Mesenteric fat pad (tissue), 1 donor: ENCODE measurements at regions not wholly inside any gene's neighbourhood (a gene's known extent, or its start where the extent isn't known, plus 50 kb on each side); places are given as distances from the start of the nearest gene placed in this dataset.

ENCODE experiments used
- DNase-seq: peaks from one replicate; pipeline ENCODE4 v3.0.0-alpha.2; 2020; ENCODE audit warnings: low spot score
- donor health status: DM: yes; HTN: yes; CAD: no.

- DNase-seq, result no peak
These were observed 225.9 kb upstream of the CDH4 start for GRCh38 chr20:61026173-61026572.

- no peak for DNase-seq
These were observed 225.3 kb upstream of the CDH4 start for GRCh38 chr20:61026731-61027130.

- DNase-seq, result no peak
These were observed 224.8 kb upstream of the CDH4 start for GRCh38 chr20:61027218-61027617.

- no peak for DNase-seq
These were observed 221.9 kb upstream of the CDH4 start for GRCh38 chr20:61030130-61030529.

- no peak for DNase-seq
These were observed 220.8 kb upstream of the CDH4 start for GRCh38 chr20:61031101-61031830.

GRCh38 chr20:61037498-61037897, 214.6 kb upstream of the CDH4 start:
- no peak for DNase-seq

GRCh38 chr20:61041481-61041880, 210.6 kb upstream of the CDH4 start:
- no peak for DNase-seq

- DNase-seq, result no peak
These were observed 209.3 kb upstream of the CDH4 start for GRCh38 chr20:61042506-61043385.

GRCh38 chr20:61043681-61044080, 208.4 kb upstream of the CDH4 start:
- DNase-seq, result peak; percentile 51

GRCh38 chr20:61044499-61044898, 207.6 kb upstream of the CDH4 start:
- DNase-seq, result no peak

- no peak for DNase-seq
These were observed 207.0 kb upstream of the CDH4 start for GRCh38 chr20:61045091-61045490.

- peak; percentile 97 for DNase-seq
These were observed 206.0 kb upstream of the CDH4 start for GRCh38 chr20:61045876-61046585.

- DNase-seq, result peak; percentile 68
These were observed 205.2 kb upstream of the CDH4 start for GRCh38 chr20:61046721-61047351.

GRCh38 chr20:61047515-61047914, 204.5 kb upstream of the CDH4 start:
- peak; percentile 73 for DNase-seq

GRCh38 chr20:61048302-61048701, 203.8 kb upstream of the CDH4 start:
- DNase-seq, result peak; percentile 65

GRCh38 chr20:61049684-61050083, 202.4 kb upstream of the CDH4 start:
- peak; percentile 78 for DNase-seq

GRCh38 chr20:61050336-61050890, 201.6 kb upstream of the CDH4 start:
- DNase-seq, result peak; percentile 53

- DNase-seq, result no peak
These were observed 199.8 kb upstream of the CDH4 start for GRCh38 chr20:61052195-61052750.

- DNase-seq, result peak; percentile 62
These were observed 199.2 kb upstream of the CDH4 start for GRCh38 chr20:61052776-61053442.

- no peak for DNase-seq
These were observed 198.6 kb upstream of the CDH4 start for GRCh38 chr20:61053487-61053886.
